ENCODE measurements at regions not wholly inside any gene's neighbourhood (a gene's known extent, or its start where the extent isn't known, plus 50 kb on each side); places are given as distances from the start of the nearest gene placed in this dataset.
"Not testable (repeated sequence)": the region's sequence is repeated elsewhere in the genome, so short reads cannot be mapped to it uniquely, and the experiment has no call there.

DNA sequence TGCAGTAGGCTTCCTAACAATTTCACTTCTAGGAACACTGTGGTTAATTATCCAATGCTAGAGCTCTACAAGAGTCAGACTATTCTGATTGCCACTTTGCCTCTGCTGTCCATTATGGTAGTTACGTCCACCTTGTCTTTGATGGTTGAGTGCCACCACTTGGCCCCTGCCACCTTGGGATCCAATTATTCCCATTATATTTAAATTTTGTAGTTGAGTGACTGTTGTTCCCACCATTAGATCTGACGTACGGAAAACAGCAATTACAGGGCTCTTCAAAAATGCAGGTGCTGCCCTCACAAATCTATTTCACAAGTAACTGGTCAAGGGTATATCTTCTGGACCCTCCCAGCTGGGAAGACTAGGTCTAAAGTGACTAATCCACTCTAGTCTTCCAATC, 432.3 kb upstream of the ID4 start:
- H3K23ac ChIP-seq (ENCODE audit: insufficient read length); H3K4me3 ChIP-seq (ENCODE audit: extremely low read depth in 1 of 4, insufficient read depth in 2 of 4, low read depth in 3 of 4, low read length in 4 of 4); H4K20me1 ChIP-seq (replicated peaks in 1 of 2; ENCODE audit: control insufficient read depth in 1 of 2, insufficient read depth in 2 of 2, low read length in 2 of 2); H2BK5ac ChIP-seq (ENCODE audit: low read depth, low read length); H2AK5ac ChIP-seq (ENCODE audit: low read depth, low read length); POLR2A ChIA-PET (ENCODE audit: partially characterized antibody); H4K91ac ChIP-seq (replicated peaks; ENCODE audit: insufficient read length, low read length); H2AFZ ChIP-seq (ENCODE audit: low read length); DNase-seq (ENCODE audit: low read depth in 1 of 2, low spot score in 2 of 2); H3K27ac ChIP-seq (ENCODE audit: low read depth, low read length); H3K4me1 ChIP-seq (replicated peaks in 1 of 4; ENCODE audit: control insufficient read depth in 3 of 4, insufficient read depth in 4 of 4, low read length in 3 of 4); H3K9ac ChIP-seq (replicated peaks in 1 of 4; ENCODE audit: extremely low read depth in 1 of 4, low read depth in 3 of 4, low read length in 3 of 4); CTCF ChIA-PET (ENCODE audit: partially characterized antibody); H3K23me2 ChIP-seq (ENCODE audit: low read depth, low read length); H3K14ac ChIP-seq (ENCODE audit: insufficient read length); H3K79me1 ChIP-seq (ENCODE audit: low read depth, low read length); H3K4ac ChIP-seq (replicated peaks; ENCODE audit: insufficient read length, low read depth, low read length); H3K18ac ChIP-seq (ENCODE audit: extremely low read depth, low read length); H3K56ac ChIP-seq (replicated peaks; ENCODE audit: insufficient read length, low read depth, low read length); H4K8ac ChIP-seq (ENCODE audit: extremely low read depth, insufficient read depth, low read length); FAIRE-seq; H3K4me2 ChIP-seq (ENCODE audit: insufficient read depth in 1 of 2, low read depth in 2 of 2, low read length in 2 of 2); H3K36me3 ChIP-seq (ENCODE audit: control insufficient read depth in 2 of 4, insufficient read depth in 4 of 4, low read length in 3 of 4); H2BK12ac ChIP-seq (ENCODE audit: low read depth, low read length); H2BK15ac ChIP-seq (ENCODE audit: low read length); H4K5ac ChIP-seq (ENCODE audit: insufficient read length, low read depth, low read length); H2BK120ac ChIP-seq (replicated peaks; ENCODE audit: low read depth, low read length); H3K27me3 ChIP-seq (replicated peaks in 1 of 4; ENCODE audit: control insufficient read depth in 3 of 4, extremely low read depth in 1 of 4, insufficient read depth in 3 of 4, low read length in 3 of 4); H3K79me2 ChIP-seq (ENCODE audit: control insufficient read depth in 1 of 2, insufficient read depth in 2 of 2, low read length in 2 of 2); H2BK20ac ChIP-seq (ENCODE audit: low read length): not testable (repeated sequence)
- 86% methylated on average over 3 of the region's 3 CpGs; no CpG with 5 or more reads in 1 of the 2 experiments for WGBS, 2 experiments (ENCODE audit: extremely low coverage in 1 of 2, insufficient coverage in 1 of 2, insufficient read length in 1 of 2, insufficient replicate concordance in 2 of 2, low coverage in 1 of 2, low lambda C conversion rate in 2 of 2, missing lambda C conversion rate in 1 of 2)
- peaks cover 6 to 14% of the 10 kb centered on the region in 2 experiments; a peak in 1 of 4 replicates for H3K9me3 ChIP-seq (ENCODE audit: insufficient read depth in 2 of 2, low read depth in 1 of 2, low read length in 1 of 2)

Measured in H1 (cell line).